ENCODE measurements at regions not wholly inside any gene's neighbourhood (a gene's known extent, or its start where the extent isn't known, plus 50 kb on each side); places are given as distances from the start of the nearest gene placed in this dataset.
"Not testable (repeated sequence)": the region's sequence is repeated elsewhere in the genome, so short reads cannot be mapped to it uniquely, and the experiment has no call there.

- Mint-ChIP-seq H3K27ac (no peak overlapping the region), H3K36me3 (no peaks in the 10 kb centered on the region), H3K9me3 (no peaks in the 10 kb centered on the region), H3K4me3 (no peak overlapping the region), H3K4me1 (ENCODE audit: low read depth in 2 of 2) (no peaks in the 10 kb centered on the region), H3K27me3 (peaks cover 0 to 6% of the 10 kb centered on the region in 2 donors)
- ATAC-seq (no peak), DNase-seq (ENCODE audit: low spot score) (no peak)
These were observed 148.2 kb upstream of the PALMD start for GRCh38 chr1:99497690-99498089.

GRCh38 chr1:99500541-99500940 is 145.4 kb upstream of the PALMD start:
- Mint-ChIP-seq H3K27me3 (peaks cover 0 to 6% of the 10 kb centered on the region in 2 donors), H3K4me3 (no peak overlapping the region), H3K36me3 (no peaks in the 10 kb centered on the region), H3K9me3 (no peaks in the 10 kb centered on the region), H3K4me1 (ENCODE audit: low read depth in 2 of 2) (no peaks in the 10 kb centered on the region), H3K27ac (no peak overlapping the region)
- no peak for DNase-seq (ENCODE audit: low spot score)
- no peak for ATAC-seq

- Mint-ChIP-seq H3K4me3 (no peak overlapping the region), H3K4me1 (ENCODE audit: low read depth in 2 of 2) (no peaks in the 10 kb centered on the region), H3K27me3 (peaks cover 0 to 6% of the 10 kb centered on the region in 2 donors), H3K9me3 (no peaks in the 10 kb centered on the region), H3K36me3 (no peaks in the 10 kb centered on the region), H3K27ac (no peak overlapping the region)
- ATAC-seq (no peak), DNase-seq (ENCODE audit: low spot score) (no peak)
These were observed 144.0 kb upstream of the PALMD start for GRCh38 chr1:99501871-99502270.

GRCh38 chr1:99502400-99502799 is 143.5 kb upstream of the PALMD start:
- peaks cover 0 to 6% of the 10 kb centered on the region in 2 donors for H3K27me3 Mint-ChIP-seq
- ATAC-seq, result no peak
- no peak overlapping the region for H3K4me3 Mint-ChIP-seq
- no peaks in the 10 kb centered on the region for H3K4me1 Mint-ChIP-seq (ENCODE audit: low read depth in 2 of 2)
- DNase-seq (ENCODE audit: low spot score), result no peak
- no peaks in the 10 kb centered on the region for H3K36me3 Mint-ChIP-seq
- H3K27ac Mint-ChIP-seq, result no peak overlapping the region
- no peaks in the 10 kb centered on the region for H3K9me3 Mint-ChIP-seq

GRCh38 chr1:99503276-99503747 is 142.6 kb upstream of the PALMD start:
- Mint-ChIP-seq H3K9me3 (no peaks in the 10 kb centered on the region), H3K36me3 (no peaks in the 10 kb centered on the region), H3K27ac (no peak overlapping the region), H3K4me1 (ENCODE audit: low read depth in 2 of 2) (no peaks in the 10 kb centered on the region), H3K4me3 (no peak overlapping the region), H3K27me3 (no peaks in the 10 kb centered on the region)
- no peak for DNase-seq (ENCODE audit: low spot score)
- ATAC-seq, result no peak

GRCh38 chr1:99504287-99504686 is 141.6 kb upstream of the PALMD start:
- H3K4me1 Mint-ChIP-seq (ENCODE audit: low read depth in 2 of 2), result no peaks in the 10 kb centered on the region
- ATAC-seq (no peak), DNase-seq (ENCODE audit: low spot score) (no peak)
- H3K4me3 Mint-ChIP-seq, result no peak overlapping the region
- no peaks in the 10 kb centered on the region for H3K9me3 Mint-ChIP-seq
- H3K27me3 Mint-ChIP-seq, result no peaks in the 10 kb centered on the region
- H3K36me3 Mint-ChIP-seq, result no peaks in the 10 kb centered on the region
- no peak overlapping the region for H3K27ac Mint-ChIP-seq

GRCh38 chr1:99506631-99507030 is 139.3 kb upstream of the PALMD start:
- ATAC-seq (no peak), DNase-seq (ENCODE audit: low spot score) (no peak)
- Mint-ChIP-seq H3K27me3 (no peaks in the 10 kb centered on the region), H3K4me1 (ENCODE audit: low read depth in 2 of 2) (no peaks in the 10 kb centered on the region), H3K27ac (no peak overlapping the region), H3K36me3 (no peaks in the 10 kb centered on the region), H3K9me3 (no peaks in the 10 kb centered on the region), H3K4me3 (no peak overlapping the region)

GRCh38 chr1:99507446-99507845 is 138.5 kb upstream of the PALMD start:
- not testable (repeated sequence) for H3K27me3 Mint-ChIP-seq; ATAC-seq; H3K36me3 Mint-ChIP-seq; DNase-seq (ENCODE audit: low spot score); H3K9me3 Mint-ChIP-seq; H3K4me1 Mint-ChIP-seq (ENCODE audit: low read depth in 2 of 2); H3K27ac Mint-ChIP-seq; H3K4me3 Mint-ChIP-seq

- DNase-seq (ENCODE audit: low spot score), result no peak
- Mint-ChIP-seq H3K36me3 (no peaks in the 10 kb centered on the region), H3K9me3 (peaks cover 5% of the 10 kb centered on the region), H3K27me3 (no peaks in the 10 kb centered on the region), H3K27ac (no peak overlapping the region), H3K4me3 (no peak overlapping the region), H3K4me1 (ENCODE audit: low read depth in 2 of 2) (no peaks in the 10 kb centered on the region)
- ATAC-seq, result no peak
These were observed 137.8 kb upstream of the PALMD start for GRCh38 chr1:99507906-99508732.

- not testable (repeated sequence) for H3K4me3 Mint-ChIP-seq; H3K27me3 Mint-ChIP-seq; H3K36me3 Mint-ChIP-seq; ATAC-seq; H3K4me1 Mint-ChIP-seq (ENCODE audit: low read depth in 2 of 2); H3K27ac Mint-ChIP-seq; DNase-seq (ENCODE audit: low spot score); H3K9me3 Mint-ChIP-seq
These were observed 137.0 kb upstream of the PALMD start for GRCh38 chr1:99508733-99509445.

GRCh38 chr1:99514823-99515552 is 130.9 kb upstream of the PALMD start:
- not testable (repeated sequence) for H3K27me3 Mint-ChIP-seq; H3K27ac Mint-ChIP-seq; H3K4me3 Mint-ChIP-seq; ATAC-seq; H3K36me3 Mint-ChIP-seq; DNase-seq (ENCODE audit: low spot score); H3K4me1 Mint-ChIP-seq (ENCODE audit: low read depth in 2 of 2)
- H3K9me3 Mint-ChIP-seq, result peaks cover 11% of the 10 kb centered on the region

- no peaks in the 10 kb centered on the region for H3K27me3 Mint-ChIP-seq
- DNase-seq (ENCODE audit: low spot score) (no peak), ATAC-seq (no peak)
- H3K27ac Mint-ChIP-seq, result no peak overlapping the region
- no peaks in the 10 kb centered on the region for H3K4me1 Mint-ChIP-seq (ENCODE audit: low read depth in 2 of 2)
- H3K4me3 Mint-ChIP-seq, result no peak overlapping the region
- peaks cover 13% of the 10 kb centered on the region for H3K9me3 Mint-ChIP-seq
- no peaks in the 10 kb centered on the region for H3K36me3 Mint-ChIP-seq
These were observed 129.8 kb upstream of the PALMD start for GRCh38 chr1:99516141-99516540.

GRCh38 chr1:99520121-99520520 is 125.8 kb upstream of the PALMD start:
- DNase-seq (ENCODE audit: low spot score) (no peak), ATAC-seq (no peak)
- no peaks in the 10 kb centered on the region for H3K4me1 Mint-ChIP-seq (ENCODE audit: low read depth in 2 of 2)
- H3K27ac Mint-ChIP-seq, result no peak overlapping the region
- peaks cover 7% of the 10 kb centered on the region for H3K9me3 Mint-ChIP-seq
- no peak overlapping the region for H3K4me3 Mint-ChIP-seq
- no peaks in the 10 kb centered on the region for H3K36me3 Mint-ChIP-seq
- H3K27me3 Mint-ChIP-seq, result no peaks in the 10 kb centered on the region

GRCh38 chr1:99525331-99525730 is 120.6 kb upstream of the PALMD start:
- Mint-ChIP-seq H3K4me3 (no peak overlapping the region), H3K27ac (no peak overlapping the region), H3K36me3 (no peaks in the 10 kb centered on the region), H3K9me3 (no peaks in the 10 kb centered on the region), H3K27me3 (no peaks in the 10 kb centered on the region), H3K4me1 (ENCODE audit: low read depth in 2 of 2) (no peaks in the 10 kb centered on the region)
- DNase-seq (ENCODE audit: low spot score) (no peak), ATAC-seq (no peak)
